ENCODE measurements at regions not wholly inside any gene's neighbourhood (a gene's known extent, or its start where the extent isn't known, plus 50 kb on each side); places are given as distances from the start of the nearest gene placed in this dataset.

DNA sequence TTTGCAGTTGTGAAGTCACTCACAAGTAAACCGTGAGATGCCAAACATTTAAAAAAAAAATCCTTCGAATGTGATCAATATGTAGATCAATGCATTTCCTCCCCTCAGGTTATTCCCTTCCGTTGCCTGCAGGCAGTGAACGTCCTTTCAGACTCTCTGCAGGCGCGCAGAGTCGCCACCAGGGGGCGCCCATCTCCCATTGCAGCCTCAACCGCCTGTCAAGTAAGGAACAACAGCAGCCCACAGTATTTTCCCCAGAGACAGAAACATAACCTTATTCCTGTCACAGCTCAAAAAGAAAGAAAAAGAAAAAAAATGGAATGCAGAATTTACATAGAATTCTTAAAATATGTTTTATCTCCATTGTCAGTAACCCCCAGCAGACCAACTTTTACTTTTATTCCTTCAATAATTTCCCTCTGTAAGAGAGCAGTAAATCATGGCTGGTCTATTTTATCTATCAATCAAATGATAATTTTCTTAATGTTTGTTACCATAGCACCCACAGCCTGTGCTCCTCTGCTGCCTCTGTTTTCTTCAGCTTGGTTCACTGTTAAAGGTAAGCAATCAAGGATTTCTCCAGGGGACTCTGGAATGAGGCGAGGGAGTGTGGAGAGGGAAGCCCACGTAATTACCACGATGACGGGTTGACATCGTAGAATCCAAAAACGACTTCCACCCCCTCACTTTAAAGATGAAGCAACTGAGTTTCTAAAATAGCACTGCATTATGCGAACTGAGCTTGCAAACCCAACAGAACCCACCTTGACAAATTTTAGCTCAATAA is 637.6 kb upstream of the ARGLU1 start:
- peak; percentile 65 for DNase-seq (ENCODE audit: low spot score)

DNA sequence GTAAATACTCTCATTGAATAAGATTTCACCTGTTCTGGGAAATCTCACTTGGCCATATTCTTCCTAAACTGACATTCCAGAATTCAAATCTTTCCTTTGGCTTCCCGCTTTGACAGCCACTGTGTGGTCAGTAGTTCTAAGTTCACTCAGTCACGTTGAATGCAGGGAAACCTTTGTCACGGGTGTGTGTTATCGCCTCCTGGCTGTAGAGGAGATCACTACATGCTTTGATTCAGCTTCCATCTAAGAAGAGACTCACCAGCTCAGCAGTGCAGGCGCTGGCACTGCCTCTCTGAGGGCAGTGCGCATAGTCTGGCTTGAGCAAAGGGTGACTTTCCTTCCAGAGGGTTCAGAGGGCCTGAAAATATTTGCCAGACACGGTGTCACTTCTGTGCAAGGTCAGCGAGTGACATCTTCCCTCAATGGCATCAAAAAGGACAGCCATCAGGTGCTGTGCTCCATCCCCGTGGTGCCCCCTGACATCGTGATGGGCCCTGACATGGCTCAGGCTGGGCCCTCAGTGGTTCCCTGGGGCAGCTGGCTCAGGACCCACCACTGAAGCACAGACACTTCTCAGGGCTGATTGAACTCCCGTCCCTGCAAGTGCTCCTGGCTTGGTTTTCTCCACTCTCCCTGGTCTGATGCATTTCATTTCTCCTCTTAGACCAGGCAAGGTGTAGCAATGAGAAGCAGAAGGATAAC is 635.4 kb upstream of the ARGLU1 start:
- DNase-seq (ENCODE audit: low spot score): no peak

DNA sequence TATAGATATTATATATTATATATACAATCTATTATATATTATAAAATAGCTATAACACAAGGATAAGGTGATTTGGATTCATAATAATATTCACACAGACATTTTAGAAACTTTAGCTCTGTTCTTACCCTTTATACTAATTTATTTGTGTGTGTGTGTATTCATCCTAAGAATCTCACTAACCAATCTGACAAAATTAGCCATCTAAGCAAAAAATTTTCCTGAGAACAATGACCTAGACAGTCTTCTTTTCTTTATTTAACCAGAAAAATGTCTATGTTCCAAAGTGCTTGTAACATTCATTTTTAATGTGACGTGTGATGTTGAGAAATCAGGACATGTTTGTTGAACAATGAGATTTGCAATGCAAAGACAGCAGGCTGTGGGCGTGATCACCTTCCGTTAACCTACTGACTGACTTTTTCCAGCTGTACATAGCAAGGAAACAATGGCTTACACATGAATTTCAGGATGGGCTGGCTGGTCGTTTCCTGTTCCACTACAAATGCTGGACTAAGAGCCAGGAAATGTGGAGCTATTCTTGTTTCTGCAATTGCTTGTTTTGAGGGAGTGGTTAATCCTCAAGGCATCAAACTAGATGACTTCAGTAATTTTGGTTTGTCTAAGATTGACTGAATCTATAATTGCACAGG is 634.6 kb upstream of the ARGLU1 start:
- no peak for DNase-seq (ENCODE audit: low spot score)

DNA sequence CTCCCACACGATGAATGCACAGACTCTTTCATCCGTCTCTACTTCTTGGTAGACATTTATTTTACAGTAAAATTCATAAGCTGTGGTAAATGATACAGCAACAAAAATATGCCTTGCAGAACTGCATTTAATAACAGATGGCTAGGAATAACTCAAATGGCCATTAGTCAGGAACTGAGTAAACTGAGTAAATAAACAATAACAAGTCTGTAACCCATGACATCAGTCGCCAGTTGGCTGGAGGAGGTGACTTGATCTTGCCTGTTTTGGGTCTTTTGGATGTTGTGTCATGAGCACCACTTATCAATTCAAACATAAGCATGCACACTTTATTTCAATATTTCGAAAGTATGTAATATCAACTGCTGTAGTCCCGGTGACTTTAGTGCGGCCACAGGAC is 632.6 kb upstream of the ARGLU1 start:
- DNase-seq (ENCODE audit: low spot score): no peak

DNA sequence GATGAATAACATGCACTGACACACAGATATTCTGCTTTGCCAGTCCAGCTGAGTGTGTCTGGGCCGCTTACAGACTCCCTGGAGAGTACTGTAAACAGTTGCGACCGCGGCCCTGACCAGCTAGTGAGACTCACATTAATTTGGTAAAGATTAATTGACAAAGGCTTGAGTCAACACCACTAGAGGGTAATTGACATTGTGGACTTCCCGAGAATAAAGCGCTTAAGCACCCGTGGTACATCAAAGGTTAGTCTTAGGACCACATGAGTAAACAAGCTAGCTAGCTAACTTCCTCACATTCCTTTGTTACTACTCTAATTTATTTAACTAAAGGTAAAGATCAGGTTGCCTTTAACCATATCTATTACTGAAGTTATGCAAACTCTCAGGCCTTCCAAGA is 624.4 kb upstream of the ARGLU1 start:
- DNase-seq (ENCODE audit: low spot score): no peak

DNA sequence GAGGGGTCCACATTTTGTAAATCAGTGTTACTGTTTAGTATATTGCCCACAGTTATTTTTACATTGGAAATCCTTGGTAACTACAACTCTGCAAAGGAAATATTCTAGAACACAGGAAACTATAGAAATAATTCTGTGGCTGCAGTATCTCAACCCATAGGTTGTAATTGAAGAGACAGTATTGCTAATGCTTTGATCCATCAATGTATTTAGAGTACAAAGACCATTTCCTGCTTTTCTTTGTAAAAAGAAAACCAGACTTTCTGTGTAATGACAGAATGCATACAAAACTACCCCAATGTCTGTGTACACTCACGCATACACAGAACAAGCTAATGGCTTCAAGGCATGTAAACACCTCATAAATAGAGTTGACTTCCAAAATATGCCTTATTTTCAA is 622.1 kb upstream of the ARGLU1 start:
- DNase-seq (ENCODE audit: low spot score): no peak

DNA sequence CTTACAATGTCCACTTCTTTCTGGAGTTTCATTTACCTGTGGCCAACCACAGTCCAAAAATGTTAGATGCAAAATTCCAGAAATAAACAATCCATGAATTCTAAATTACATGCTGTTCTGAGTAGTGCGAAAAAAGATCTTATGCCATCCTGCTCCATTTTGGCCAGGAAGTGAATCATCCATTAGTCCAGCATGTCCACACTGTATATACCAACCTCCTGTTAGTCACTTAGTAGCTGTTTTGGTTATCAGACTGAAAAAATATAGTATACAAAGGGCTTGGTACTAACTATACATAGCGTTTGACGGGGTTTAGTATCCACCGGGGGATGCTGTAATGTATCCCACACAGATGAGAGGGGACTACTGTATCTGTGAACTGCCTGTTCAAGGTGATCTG is 618.0 kb upstream of the ARGLU1 start:
- no peak for DNase-seq (ENCODE audit: low spot score)

DNA sequence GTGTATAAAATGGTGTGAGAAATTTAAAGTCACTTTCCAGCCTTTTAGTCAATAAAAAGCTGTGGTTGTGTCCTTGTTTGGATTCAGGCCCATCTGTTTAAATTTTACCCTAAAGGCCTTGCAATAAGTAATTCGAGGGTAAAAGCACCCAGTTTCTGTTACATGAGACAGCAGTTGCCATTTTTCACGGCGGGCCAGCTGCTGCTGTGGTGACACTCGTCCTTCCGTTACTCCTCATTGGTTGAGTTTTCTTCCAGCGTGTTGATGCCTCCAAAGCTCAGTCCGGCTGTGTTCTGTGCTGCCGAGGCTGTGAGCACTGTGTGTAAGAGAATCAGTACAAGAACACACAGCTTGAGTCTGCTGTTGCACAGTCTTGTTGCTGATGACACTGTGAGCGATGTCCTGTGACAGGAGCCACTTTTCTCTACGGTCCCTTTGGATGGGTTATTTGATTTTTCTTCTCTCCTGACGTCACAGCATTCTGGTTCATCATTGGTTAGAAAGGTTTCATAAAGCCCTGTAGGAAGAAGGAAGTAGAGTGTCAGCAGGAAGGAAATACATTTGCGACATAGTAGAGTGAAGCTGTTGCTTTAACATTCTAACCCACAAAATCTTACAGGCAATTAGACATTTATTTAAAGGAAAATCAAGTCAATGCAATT is 602.5 kb upstream of the ARGLU1 start:
- DNase-seq (ENCODE audit: low spot score): no peak

DNA sequence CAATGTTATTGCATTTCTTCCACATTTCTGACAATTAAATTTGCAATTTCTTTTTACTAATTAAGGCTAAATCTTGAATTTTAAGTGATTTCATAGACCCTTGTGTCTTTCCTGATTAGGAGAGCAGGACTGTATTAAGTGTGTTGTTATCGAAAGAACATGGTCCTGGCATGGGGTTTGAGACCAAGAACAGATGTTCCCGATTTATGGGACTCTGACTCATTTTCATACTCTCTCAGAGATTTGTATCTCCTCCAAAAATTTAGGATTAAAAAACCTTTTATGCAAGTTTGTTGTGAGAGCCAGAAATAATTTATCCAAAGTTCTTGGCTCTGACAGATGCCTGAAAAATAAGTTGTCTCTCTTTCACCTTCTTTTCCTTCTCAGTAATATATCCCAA is 589.3 kb upstream of the ARGLU1 start:
- DNase-seq (ENCODE audit: low spot score): no peak

DNA sequence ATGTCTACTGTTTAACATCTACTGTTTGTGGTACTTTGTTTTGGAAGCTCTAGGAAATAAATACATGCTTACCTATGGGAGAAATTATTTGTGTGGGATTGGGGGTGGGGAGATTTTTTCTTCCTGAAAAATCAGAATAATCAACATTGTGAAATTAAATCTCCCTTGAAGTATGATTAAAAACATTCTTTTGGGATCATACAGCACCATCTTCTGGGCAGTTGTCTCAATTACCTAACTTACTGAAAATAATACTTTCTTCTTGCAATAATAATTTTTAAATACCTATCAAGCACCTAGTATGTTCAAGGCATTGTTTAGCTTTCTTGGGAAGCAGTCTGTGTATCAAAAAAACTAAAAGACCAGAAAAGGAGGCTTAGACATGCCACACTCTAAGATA is 576.5 kb upstream of the ARGLU1 start:
- DNase-seq (ENCODE audit: low spot score): no peak

DNA sequence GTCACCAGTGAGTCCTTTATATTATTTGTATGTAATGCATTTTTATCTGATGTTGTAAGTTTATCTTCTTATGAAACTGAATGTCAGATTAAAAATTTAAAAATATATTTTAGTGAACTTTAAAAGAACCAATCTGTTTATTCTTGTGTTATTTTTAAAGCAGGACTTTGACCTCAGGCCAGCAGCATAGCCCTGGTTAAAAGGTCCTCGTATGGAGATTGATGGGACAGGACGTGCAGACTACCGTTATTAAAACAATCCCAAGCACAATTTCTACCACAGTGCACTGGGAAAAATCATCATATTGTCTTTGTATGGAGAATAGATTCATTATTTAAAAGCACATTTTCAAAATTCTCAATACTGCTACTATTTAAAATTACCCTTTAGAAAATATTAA is 573.8 kb upstream of the ARGLU1 start:
- DNase-seq (ENCODE audit: low spot score): no peak

DNA sequence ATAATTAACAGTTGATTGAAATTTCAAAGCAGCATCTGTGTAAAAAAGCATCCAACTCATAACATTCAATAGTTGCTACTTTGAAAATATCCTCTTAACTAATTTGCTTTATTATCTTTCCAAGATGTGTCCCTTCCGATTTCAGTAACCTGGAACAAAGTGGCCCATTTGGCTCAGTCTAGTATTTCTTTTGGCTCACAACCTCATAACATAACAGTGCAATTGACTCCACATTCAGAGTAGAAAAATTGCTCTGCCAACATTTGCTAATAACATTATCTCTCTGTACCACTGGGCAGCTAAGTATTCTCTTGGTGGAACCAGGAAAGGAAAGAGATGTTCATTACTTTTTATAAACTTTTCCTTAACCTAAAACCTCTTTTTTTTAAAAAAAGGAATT is 571.1 kb upstream of the ARGLU1 start:
- DNase-seq (ENCODE audit: low spot score): peak; percentile 11

DNA sequence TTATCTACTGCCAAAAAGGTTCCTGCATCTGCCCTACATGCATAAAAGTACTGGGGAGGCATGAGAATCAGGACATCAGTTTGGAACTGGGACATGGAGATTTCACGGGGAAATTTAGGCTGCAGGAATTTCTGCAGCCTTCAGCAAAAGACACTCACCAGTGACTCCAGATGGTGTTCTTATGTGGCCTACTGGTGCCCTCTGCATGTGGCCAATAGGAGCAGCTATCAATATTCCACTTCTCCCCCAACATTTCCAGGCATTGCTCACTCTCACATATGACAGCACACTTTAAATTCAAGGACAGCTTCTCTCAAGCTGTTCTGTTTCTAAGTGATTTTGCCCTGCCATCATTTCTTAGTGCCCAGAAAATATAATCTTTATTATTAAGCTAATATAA is 570.5 kb upstream of the ARGLU1 start:
- no peak for DNase-seq (ENCODE audit: low spot score)

DNA sequence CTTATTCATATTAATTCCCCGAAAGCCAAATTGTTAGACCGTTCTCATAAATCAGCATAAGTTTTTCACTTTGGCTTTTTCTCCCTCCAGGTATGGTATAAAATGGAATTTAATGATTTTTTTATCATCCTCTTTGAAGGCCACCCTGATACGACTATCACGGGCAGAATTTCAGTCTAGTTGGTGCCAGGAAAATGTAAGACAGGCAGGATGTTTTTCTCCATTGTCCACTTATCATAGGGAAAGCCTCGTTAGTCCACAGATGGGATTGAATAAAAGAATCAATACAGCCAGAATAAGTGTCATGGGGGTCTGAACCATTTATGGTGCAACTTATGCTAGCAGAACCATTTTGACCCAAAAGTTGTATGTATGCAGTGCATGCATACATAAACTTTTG is 566.0 kb upstream of the ARGLU1 start:
- no peak for DNase-seq (ENCODE audit: low spot score)

DNA sequence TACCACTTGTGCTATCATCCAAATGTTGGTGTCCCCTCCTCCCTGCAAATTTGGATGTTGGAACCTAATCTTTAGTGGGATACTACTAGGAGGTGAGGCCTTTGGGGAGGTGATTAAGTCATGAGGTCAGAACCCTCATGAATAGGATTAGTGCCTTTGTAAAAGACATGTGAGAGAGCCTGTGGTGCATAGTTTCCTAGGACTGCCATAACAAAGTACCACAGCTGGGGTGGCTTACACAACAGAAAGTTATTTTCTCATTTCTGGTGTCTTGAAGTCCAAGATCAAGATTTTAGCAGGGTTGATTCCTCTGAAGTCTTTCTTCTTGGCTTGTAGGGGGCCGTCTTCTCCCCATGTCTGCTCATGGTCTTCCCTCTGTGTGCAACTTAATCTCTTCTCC is 562.6 kb upstream of the ARGLU1 start:
- DNase-seq (ENCODE audit: low spot score): no peak

DNA sequence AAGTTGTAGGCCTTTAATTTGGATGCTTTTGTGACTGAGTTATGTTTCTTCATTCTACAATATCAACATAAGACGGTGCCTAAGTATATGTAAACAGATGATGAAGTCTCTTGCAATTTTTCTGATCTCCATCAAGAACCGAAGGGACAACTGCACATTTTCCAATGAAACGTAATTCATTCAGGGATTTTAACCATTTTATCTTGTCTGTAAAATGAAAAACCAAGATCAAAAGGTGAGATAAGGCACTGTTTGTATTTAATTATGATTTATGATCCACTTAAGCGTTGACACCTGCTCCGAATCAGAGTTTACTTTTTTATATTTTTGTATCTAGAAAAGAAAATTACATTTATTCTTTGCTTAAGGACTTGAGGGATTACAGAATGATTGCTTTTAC is 556.8 kb upstream of the ARGLU1 start:
- DNase-seq (ENCODE audit: low spot score): no peak

DNA sequence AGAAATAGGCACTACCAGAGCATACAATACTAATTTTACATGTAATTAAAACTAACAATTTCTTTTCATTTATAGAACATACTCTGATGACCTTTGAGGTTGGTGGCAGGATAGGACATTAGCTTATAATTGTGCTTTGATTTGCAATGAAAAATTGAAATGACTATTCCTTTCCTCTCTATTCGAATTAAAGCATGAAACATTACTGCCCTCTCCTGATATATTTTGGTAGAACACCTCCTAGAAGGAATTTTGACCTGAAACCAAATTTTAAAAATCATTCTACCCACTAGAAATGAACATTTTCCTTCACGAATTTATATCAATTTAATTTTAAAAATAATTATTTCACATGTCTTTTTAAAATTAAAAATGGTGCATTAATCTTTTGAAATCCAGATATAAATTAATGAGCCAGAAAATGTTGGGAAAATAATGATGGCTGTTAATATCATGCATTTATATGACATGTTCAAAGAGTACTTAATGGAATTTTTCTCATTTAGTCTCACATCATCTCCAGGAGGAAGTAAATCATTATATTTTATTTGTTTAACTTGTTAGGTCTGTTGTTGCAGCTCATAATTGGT is 556.3 kb upstream of the ARGLU1 start:
- DNase-seq (ENCODE audit: low spot score): peak; percentile 5

DNA sequence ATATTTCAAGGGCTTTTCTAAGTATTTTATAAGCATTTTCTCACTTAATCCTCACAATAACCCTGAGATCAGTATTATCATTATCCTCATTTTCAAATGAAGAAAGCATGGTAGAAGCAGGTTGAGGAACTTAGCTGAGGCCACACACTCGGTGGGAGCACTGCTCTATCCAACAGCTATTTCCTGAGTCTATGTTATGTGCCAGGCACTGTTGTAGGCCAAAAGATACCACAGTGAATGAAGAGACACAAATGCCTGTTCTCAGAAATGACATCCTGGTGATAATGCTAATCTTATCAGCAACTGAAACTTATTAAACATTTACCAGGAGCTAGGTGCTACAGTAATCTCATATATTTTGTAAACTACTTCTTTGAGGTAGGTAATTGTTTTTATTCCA is 553.9 kb upstream of the ARGLU1 start:
- no peak for DNase-seq (ENCODE audit: low spot score)

DNA sequence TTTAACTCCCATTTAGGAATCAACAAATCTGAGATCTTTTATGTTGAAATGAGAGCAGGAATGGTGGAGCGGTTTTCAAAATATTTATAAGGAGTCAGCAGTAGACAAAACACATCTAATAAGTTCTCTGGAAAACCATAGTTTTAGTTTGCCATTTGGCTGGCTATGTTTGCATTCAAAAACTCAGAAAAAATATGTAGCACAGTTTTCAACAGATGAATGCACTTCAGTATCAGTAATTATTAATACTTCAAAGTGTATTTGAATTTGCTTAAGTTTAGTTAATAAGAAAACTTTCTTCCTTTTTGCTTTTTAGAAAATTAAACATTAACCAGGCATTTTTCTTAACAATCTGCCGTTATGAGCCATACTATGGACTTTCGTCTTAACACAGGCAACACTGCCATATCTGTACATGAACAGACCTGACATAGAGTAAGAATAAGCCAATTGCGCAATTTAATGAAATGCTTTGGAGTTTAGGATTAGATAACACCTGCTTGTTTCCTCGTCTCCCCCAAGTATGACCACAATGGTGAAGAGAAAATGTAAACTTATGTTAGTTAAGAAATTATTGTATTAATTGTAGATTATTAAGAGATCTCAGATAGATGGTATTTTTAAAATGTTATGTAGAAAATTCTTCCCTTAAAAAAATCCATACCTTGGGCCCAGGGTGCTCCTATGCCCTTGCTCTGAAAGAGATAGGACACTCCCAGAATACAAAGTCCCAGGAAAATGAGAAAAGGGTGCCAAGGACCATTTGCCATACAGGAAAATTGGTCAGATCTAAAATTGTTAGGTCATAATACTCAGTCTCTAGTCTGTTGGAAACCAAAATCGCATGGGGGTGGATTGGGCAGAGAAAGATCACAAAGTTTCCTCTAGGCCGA is 552.3 kb upstream of the ARGLU1 start:
- DNase-seq (ENCODE audit: low spot score): no peak

DNA sequence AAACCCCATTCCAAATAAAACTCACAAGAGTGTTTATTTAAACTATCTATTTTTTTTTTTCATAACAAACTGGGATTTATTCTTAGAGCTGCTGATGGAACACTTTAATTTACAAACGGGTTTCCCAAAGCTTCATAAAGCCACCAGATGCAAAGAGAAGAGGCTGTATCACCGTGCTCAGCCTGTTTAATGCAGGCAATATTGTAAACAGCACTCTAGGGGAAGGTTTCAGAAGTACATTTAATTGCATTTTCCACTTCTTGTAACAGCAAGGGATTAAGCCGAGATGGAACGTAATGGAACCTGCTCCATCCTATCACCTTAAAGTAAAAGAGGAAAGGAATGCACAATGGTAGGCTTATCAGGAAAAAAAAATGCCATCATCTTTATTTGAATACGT is 550.6 kb upstream of the ARGLU1 start:
- DNase-seq (ENCODE audit: low spot score): no peak

DNA sequence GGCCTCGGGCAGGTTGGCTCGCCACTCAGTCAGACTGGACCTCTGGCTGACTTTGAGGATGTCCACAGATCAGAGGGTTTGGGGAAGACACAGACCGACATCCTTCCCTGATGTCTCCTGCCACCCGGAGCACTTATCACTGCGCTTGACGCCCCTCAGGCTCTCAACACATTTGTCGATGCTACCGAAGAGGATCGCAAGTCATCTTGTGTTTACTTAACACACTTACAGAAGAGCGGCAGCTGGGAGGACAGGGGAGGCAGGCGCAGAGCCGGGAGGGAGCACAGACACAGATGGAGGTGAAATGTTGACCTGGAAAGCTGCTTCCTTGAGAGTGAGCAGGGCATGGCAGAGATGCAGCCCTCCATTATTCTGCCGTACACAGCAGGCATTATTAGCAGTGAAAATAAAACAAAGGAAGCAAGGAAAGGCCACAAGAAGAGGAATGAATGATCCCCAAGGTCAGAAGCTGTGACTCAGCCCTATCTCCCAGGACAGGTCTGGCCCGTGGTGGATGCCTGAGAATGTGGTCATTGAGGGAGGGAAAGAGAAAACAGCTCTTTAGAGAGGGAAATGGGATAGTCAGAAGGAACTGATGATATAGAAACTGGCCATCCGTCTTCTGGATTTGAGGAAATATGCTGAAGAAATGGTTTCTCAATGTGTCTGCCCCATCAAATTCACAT is 549.5 kb upstream of the ARGLU1 start:
- DNase-seq (ENCODE audit: low spot score): no peak

All from globus pallidus (tissue), 1 donor.